Astrocyte of the cerebellum (primary cell): ENCODE measurements at regions not wholly inside any gene's neighbourhood (a gene's known extent, or its start where the extent isn't known, plus 50 kb on each side); places are given as distances from the start of the nearest gene placed in this dataset.

Source experiments
- DNase-seq: peaks from one replicate; pipeline ENCODE4 v3.0.0-alpha.2; 2011; ENCODE audit warnings: low read depth
- H3K4me3 ChIP-seq: 2 replicates; pipeline ENCODE4 v1.5.1; 2011; ENCODE audit warnings: mild to moderate bottlenecking, low read depth, low read length, moderate library complexity
- CTCF ChIP-seq: IDR thresholded peaks from 2 replicates; pipeline ENCODE4 v1.5.1; 2012; ENCODE audit warnings: low read length, low read depth, moderate library complexity, mild to moderate bottlenecking; ENCODE audit errors: missing control alignments
- in situ Hi-C: cut with HindIII; loops from 2 replicates; pipeline ENCODE4 v1.10.0; 2017; ENCODE audit warnings: low sequenced_read_pairs

- TF ChIP-seq CTCF, result no peak
- no peak for DNase-seq
- no peak overlapping the region for H3K4me3 ChIP-seq
- in situ Hi-C loops, result no loop called here
Observed at GRCh38 chr6:3900744-3901336, 51.7 kb downstream of the FAM50B start.

GRCh38 chr6:3902871-3903648, 53.9 kb downstream of the FAM50B start:
- no peak for TF ChIP-seq CTCF
- DNase-seq, result no peak
- no peak overlapping the region for H3K4me3 ChIP-seq
- in situ Hi-C loops, result no loop called here

- DNase-seq, result no peak
- in situ Hi-C loops, result no loop called here
- H3K4me3 ChIP-seq, result no peak overlapping the region
- no peak for TF ChIP-seq CTCF
Observed at GRCh38 chr6:3904518-3904917, 55.3 kb downstream of the FAM50B start.

- H3K4me3 ChIP-seq, result no peak overlapping the region
- no peak for DNase-seq
- in situ Hi-C loops, result no loop called here
- TF ChIP-seq CTCF, result no peak
Observed at GRCh38 chr6:3905945-3906845, 57.0 kb downstream of the FAM50B start.

GRCh38 chr6:3906846-3907151, 57.6 kb downstream of the FAM50B start:
- in situ Hi-C loops, result no loop called here

More at GRCh38 chr6:3906846-3907151, 57.6 kb downstream of the FAM50B start:
- no peak overlapping the region for H3K4me3 ChIP-seq
- no peak for TF ChIP-seq CTCF
- no peak for DNase-seq
